ENCODE measurements at regions not wholly inside any gene's neighbourhood (a gene's known extent, or its start where the extent isn't known, plus 50 kb on each side); places are given as distances from the start of the nearest gene placed in this dataset.
"Not testable (repeated sequence)": the region's sequence is repeated elsewhere in the genome, so short reads cannot be mapped to it uniquely, and the experiment has no call there.

DNA sequence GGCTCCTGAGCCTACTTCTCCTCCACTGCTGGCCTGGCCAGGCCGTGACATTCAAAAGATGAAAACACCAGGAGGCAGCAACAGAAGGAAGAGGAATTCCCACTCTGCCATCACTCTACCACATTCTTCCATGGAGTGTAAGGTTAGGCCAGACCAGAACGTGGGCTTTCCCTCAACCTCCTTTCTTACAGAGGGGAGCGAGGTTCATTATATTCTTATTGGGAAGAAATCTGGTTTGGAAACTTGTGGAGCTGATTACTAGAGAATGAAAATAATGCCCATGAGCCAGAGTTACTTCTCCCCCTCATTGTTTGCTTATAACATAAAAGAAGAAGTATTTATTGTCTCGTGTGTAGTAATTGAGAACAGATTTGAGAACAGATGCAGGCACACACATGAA, 136.3 kb upstream of the BASP1 start:
- no peaks in the 10 kb centered on the region for H3K4me1 ChIP-seq (ENCODE audit: control insufficient read depth in 2 of 2, insufficient read depth in 2 of 2, low read length in 2 of 2)
- Mint-ChIP-seq H3K27ac (no peak overlapping the region), H3K9me3 (ENCODE audit: insufficient read depth) (no peaks in the 10 kb centered on the region), H3K4me3 (no peak overlapping the region), H3K4me1 (no peaks in the 10 kb centered on the region), H3K27me3 (no peaks in the 10 kb centered on the region)
- H3K9ac ChIP-seq (ENCODE audit: low read length), result no peak overlapping the region
- ATAC-seq (ENCODE audit: low read depth) (no peak), DNase-seq (no peak)
- no peaks in the 10 kb centered on the region for H3K79me2 ChIP-seq (ENCODE audit: control insufficient read depth, insufficient read depth, low read length)
- no peaks in the 10 kb centered on the region for H4K20me1 ChIP-seq (ENCODE audit: control insufficient read depth, insufficient read depth, low read length, poor library complexity, severe bottlenecking)
- H3K4me3 ChIP-seq (ENCODE audit: control extremely low read depth in 1 of 5, extremely low read depth in 1 of 5, insufficient read depth in 1 of 5, low read depth in 2 of 5, low read length in 4 of 5), result no peak overlapping the region
- ChIA-PET POLR2A (no interaction called here), CTCF (no interaction called here)
- TF ChIP-seq, protein P1, sequence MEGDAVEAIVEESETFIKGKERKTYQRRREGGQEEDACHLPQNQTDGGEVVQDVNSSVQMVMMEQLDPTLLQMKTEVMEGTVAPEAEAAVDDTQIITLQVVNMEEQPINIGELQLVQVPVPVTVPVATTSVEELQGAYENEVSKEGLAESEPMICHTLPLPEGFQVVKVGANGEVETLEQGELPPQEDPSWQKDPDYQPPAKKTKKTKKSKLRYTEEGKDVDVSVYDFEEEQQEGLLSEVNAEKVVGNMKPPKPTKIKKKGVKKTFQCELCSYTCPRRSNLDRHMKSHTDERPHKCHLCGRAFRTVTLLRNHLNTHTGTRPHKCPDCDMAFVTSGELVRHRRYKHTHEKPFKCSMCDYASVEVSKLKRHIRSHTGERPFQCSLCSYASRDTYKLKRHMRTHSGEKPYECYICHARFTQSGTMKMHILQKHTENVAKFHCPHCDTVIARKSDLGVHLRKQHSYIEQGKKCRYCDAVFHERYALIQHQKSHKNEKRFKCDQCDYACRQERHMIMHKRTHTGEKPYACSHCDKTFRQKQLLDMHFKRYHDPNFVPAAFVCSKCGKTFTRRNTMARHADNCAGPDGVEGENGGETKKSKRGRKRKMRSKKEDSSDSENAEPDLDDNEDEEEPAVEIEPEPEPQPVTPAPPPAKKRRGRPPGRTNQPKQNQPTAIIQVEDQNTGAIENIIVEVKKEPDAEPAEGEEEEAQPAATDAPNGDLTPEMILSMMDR (IDR thresholded peaks at IDR 0.05), result no peak
- no peak for TF ChIP-seq EZH2 (IDR thresholded peaks at IDR 0.05; ENCODE audit: borderline replicate concordance, insufficient read depth, low read depth, low read length, poor library complexity, severe bottlenecking)
- intact Hi-C loops (cut with micrococcal nuclease), result no loop called here
- no peaks in the 10 kb centered on the region for H3K36me3 ChIP-seq (replicated peaks in 1 of 2; ENCODE audit: control extremely low read depth in 1 of 2, control insufficient read depth in 1 of 2, extremely low read depth in 1 of 2, insufficient read depth in 2 of 2, low read length in 1 of 2)
- H3K4me2 ChIP-seq (replicated peaks; ENCODE audit: low read depth, low read length, poor library complexity, severe bottlenecking), result no peak overlapping the region
- no CpG with 5 or more reads among the region's 4 CpGs for WGBS (ENCODE audit: insufficient coverage)
- H3K27ac ChIP-seq (ENCODE audit: low read length in 2 of 2), result no peak overlapping the region
- H3K9me3 ChIP-seq (ENCODE audit: control extremely low read depth in 1 of 3, control insufficient read depth in 2 of 3, insufficient read depth in 1 of 3, low read length in 2 of 3), result peaks cover 0 to 8% (median 0%) of the 10 kb centered on the region in 3 donors
- no peaks in the 10 kb centered on the region for H3K27me3 ChIP-seq (replicated peaks in 1 of 4; ENCODE audit: control extremely low read depth in 1 of 4, control insufficient read depth in 3 of 4, insufficient read depth in 4 of 4, low read length in 3 of 4)
- H2AFZ ChIP-seq (ENCODE audit: insufficient read depth, low read depth, low read length, poor library complexity, severe bottlenecking), result no peak overlapping the region

DNA sequence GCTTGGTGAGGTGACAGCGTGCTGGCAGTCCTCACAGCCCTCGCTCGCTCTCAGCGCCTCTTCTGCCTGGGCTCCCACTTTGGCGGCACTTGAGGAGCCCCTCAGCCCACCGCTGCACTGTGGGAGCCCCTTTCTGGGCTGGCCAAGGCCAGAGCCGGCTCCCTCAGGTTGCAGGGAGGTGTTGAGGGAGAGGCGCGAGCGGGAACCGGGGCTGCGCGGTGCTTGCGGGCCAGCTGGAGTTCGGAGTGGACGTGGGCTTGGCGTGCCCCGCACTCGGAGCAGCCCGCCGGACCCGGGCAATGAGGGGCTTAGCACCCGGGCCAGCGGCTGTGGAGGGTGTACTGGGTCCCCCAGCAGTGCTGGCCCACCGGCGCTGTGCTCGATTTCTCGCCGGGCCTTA, 134.2 kb upstream of the BASP1 start:
- H3K9ac ChIP-seq (ENCODE audit: low read length); H3K27ac Mint-ChIP-seq; H3K9me3 ChIP-seq (ENCODE audit: control extremely low read depth in 1 of 3, control insufficient read depth in 2 of 3, insufficient read depth in 1 of 3, low read length in 2 of 3); H2AFZ ChIP-seq (ENCODE audit: insufficient read depth, low read depth, low read length, poor library complexity, severe bottlenecking); H3K4me3 Mint-ChIP-seq; DNase-seq; intact Hi-C loops (cut with micrococcal nuclease); H3K27ac ChIP-seq (ENCODE audit: low read length in 2 of 2); H3K4me1 Mint-ChIP-seq; CTCF ChIA-PET; H3K4me2 ChIP-seq (replicated peaks; ENCODE audit: low read depth, low read length, poor library complexity, severe bottlenecking); H3K79me2 ChIP-seq (ENCODE audit: control insufficient read depth, insufficient read depth, low read length); H3K9me3 Mint-ChIP-seq (ENCODE audit: insufficient read depth); H3K27me3 ChIP-seq (replicated peaks in 1 of 4; ENCODE audit: control extremely low read depth in 1 of 4, control insufficient read depth in 3 of 4, insufficient read depth in 4 of 4, low read length in 3 of 4); H3K4me1 ChIP-seq (ENCODE audit: control insufficient read depth in 2 of 2, insufficient read depth in 2 of 2, low read length in 2 of 2); H4K20me1 ChIP-seq (ENCODE audit: control insufficient read depth, insufficient read depth, low read length, poor library complexity, severe bottlenecking); ATAC-seq (ENCODE audit: low read depth); POLR2A ChIA-PET; H3K27me3 Mint-ChIP-seq; H3K4me3 ChIP-seq (ENCODE audit: control extremely low read depth in 1 of 5, extremely low read depth in 1 of 5, insufficient read depth in 1 of 5, low read depth in 2 of 5, low read length in 4 of 5); H3K36me3 ChIP-seq (replicated peaks in 1 of 2; ENCODE audit: control extremely low read depth in 1 of 2, control insufficient read depth in 1 of 2, extremely low read depth in 1 of 2, insufficient read depth in 2 of 2, low read length in 1 of 2): not testable (repeated sequence)
- WGBS (ENCODE audit: insufficient coverage), result 95% methylated on average over 22 of the region's 29 CpGs
